Cardiac muscle cell (in vitro differentiated cells and primary cell): ENCODE measurements at regions not wholly inside any gene's neighbourhood (a gene's known extent, or its start where the extent isn't known, plus 50 kb on each side); places are given as distances from the start of the nearest gene placed in this dataset.

Experiments used
- DNase-seq, 2 donors: peaks; one replicate each; pipeline versions ENCODE4 v3.0.0 to v3.0.0-alpha.2; 2010 to 2017; ENCODE audit warnings: low read depth in 1 of 2, low spot score in 1 of 2
- H3K27ac ChIP-seq: fragments of 200-600 bp; sonication (generic); 2 replicates; pipeline ENCODE4 v1.5.1; 2016
- H3K27me3 ChIP-seq: fragments of 200-600 bp; sonication (generic); 2 replicates; pipeline ENCODE4 v1.6.0; 2016; ENCODE audit warnings: control low read depth
- H3K36me3 ChIP-seq: fragments of 200-600 bp; sonication (generic); 2 replicates; pipeline ENCODE4 v1.5.1; 2016; ENCODE audit warnings: control low read depth
- H3K4me1 ChIP-seq: fragments of 200-600 bp; sonication (generic); 2 replicates; pipeline ENCODE4 v1.8.1; 2017; ENCODE audit warnings: low read depth, mild to moderate bottlenecking, mixed run types
- H3K4me3 ChIP-seq: fragments of 200-600 bp; sonication (generic); 2 replicates; pipeline ENCODE4 v1.5.1; 2016; ENCODE audit warnings: mild to moderate bottlenecking
- H3K9me3 ChIP-seq: fragments of 200-600 bp; sonication (generic); 2 replicates; pipeline ENCODE4 v1.5.1; 2017; ENCODE audit warnings: low read depth, mild to moderate bottlenecking, control low read depth
- CTCF ChIP-seq: IDR thresholded peaks from 2 replicates; pipeline ENCODE4 v1.5.1; 2012; ENCODE audit warnings: low read depth, mild to moderate bottlenecking, low read length

GRCh38 chr20:57938158-57939108 is 228.6 kb upstream of the PMEPA1 start:
- peaks cover 2% of the 10 kb centered on the region for H3K27me3 ChIP-seq
- no peaks in the 10 kb centered on the region for H3K4me1 ChIP-seq
- no peaks in the 10 kb centered on the region for H3K36me3 ChIP-seq
- H3K4me3 ChIP-seq, result no peak overlapping the region
- peak in 1 of 2 donors; percentile 16 for DNase-seq
- H3K27ac ChIP-seq, result no peak overlapping the region
- H3K9me3 ChIP-seq, result no peaks in the 10 kb centered on the region
- no peak for TF ChIP-seq CTCF

GRCh38 chr20:57936636-57937385 is 227.0 kb upstream of the PMEPA1 start:
- Histone ChIP-seq H3K27ac (no peak overlapping the region), H3K4me1 (no peaks in the 10 kb centered on the region), H3K36me3 (no peaks in the 10 kb centered on the region), H3K9me3 (no peaks in the 10 kb centered on the region), H3K27me3 (peaks cover 13% of the 10 kb centered on the region), H3K4me3 (no peak overlapping the region)
- TF ChIP-seq CTCF, result no peak
- DNase-seq, result no peak

GRCh38 chr20:57934913-57935312 is 225.1 kb upstream of the PMEPA1 start:
- Histone ChIP-seq H3K36me3 (no peaks in the 10 kb centered on the region), H3K4me3 (no peak overlapping the region), H3K9me3 (no peaks in the 10 kb centered on the region), H3K27me3 (peaks cover 20% of the 10 kb centered on the region), H3K4me1 (no peaks in the 10 kb centered on the region), H3K27ac (no peak overlapping the region)
- DNase-seq, result no peak
- TF ChIP-seq CTCF, result no peak

- H3K27ac ChIP-seq, result no peak overlapping the region
- no peaks in the 10 kb centered on the region for H3K4me1 ChIP-seq
- H3K4me3 ChIP-seq, result no peak overlapping the region
- peaks cover 20% of the 10 kb centered on the region for H3K27me3 ChIP-seq
- no peak for DNase-seq
- no peaks in the 10 kb centered on the region for H3K36me3 ChIP-seq
- H3K9me3 ChIP-seq, result no peaks in the 10 kb centered on the region
- no peak for TF ChIP-seq CTCF
Measured at GRCh38 chr20:57934007-57934805, 224.4 kb upstream of the PMEPA1 start.

DNA sequence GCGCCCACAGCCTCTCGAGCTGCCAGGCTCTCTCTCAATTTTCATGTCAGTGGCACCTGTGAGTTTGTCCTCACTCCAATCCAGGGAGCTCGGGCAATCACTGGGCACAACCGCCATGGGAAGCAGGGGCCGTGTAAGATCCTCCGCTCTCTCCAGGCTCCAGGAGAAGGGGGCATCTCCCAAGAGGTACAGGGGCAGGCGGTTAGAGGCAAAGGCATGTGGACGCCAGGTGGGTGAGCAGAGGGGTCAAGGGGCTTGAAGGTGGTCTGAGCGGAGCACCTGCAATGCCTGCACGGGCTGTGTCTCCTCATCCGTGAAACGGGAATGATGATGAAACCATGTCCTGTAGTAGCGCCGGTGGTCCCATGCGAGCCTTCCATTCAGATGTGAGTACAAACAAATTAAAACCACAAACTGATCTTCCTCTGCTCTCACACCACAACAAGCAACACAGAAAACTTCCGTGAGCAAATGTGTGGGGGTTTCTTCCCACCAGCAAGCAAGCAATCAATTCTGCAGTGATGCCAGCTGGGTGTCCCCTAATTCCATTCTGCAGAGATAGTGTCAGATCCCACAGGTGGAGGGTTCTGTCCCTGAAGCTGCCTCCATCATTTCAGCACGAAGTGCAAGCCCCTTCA is 222.5 kb upstream of the PMEPA1 start:
- Histone ChIP-seq H3K27me3 (peaks cover 20% of the 10 kb centered on the region), H3K9me3 (no peaks in the 10 kb centered on the region), H3K36me3 (no peaks in the 10 kb centered on the region), H3K27ac (no peak overlapping the region), H3K4me1 (no peaks in the 10 kb centered on the region), H3K4me3 (no peak overlapping the region)
- no peak for TF ChIP-seq CTCF
- DNase-seq, result no peak
